ENCODE measurements at regions not wholly inside any gene's neighbourhood (a gene's known extent, or its start where the extent isn't known, plus 50 kb on each side); places are given as distances from the start of the nearest gene placed in this dataset.
A peak's percentile ranks its signal among the peaks of the same experiment; 100 is the strongest.

DNA sequence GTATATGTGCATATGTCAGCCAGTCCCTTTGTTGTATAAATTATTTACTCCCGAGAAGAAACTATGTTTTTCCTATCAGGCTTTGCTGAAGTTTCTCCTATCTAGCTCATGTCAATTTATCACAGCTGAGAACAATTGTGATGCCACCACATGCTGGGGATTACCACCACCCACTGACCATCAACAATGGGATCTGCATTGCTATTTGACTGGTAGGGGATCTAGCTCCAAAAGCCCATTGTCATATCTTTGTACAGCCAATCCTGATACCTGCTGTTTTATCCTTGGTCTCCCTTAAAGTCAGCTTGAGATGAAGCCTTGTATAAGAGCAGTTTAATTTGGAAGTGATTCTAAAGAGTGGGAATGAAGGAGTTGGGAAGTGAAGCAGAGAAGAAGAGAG is 53.9 kb upstream of the KCNN2 start (continued):
- TF ChIP-seq, protein P1, sequence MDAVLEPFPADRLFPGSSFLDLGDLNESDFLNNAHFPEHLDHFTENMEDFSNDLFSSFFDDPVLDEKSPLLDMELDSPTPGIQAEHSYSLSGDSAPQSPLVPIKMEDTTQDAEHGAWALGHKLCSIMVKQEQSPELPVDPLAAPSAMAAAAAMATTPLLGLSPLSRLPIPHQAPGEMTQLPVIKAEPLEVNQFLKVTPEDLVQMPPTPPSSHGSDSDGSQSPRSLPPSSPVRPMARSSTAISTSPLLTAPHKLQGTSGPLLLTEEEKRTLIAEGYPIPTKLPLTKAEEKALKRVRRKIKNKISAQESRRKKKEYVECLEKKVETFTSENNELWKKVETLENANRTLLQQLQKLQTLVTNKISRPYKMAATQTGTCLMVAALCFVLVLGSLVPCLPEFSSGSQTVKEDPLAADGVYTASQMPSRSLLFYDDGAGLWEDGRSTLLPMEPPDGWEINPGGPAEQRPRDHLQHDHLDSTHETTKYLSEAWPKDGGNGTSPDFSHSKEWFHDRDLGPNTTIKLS (IDR thresholded peaks at IDR 0.05; ENCODE audit: borderline replicate concordance, low read depth) = no peak
- TF ChIP-seq ZC3H4 (CRISPR knock-in tag; IDR thresholded peaks at IDR 0.05; ENCODE audit: borderline replicate concordance) (no peak), POLR2H (tag; IDR thresholded peaks at IDR 0.05; ENCODE audit: low read depth) (no peak), SETDB1 (IDR thresholded peaks at IDR 0.05; ENCODE audit: low read length) (no peak)
- TF ChIP-seq, protein P2, sequence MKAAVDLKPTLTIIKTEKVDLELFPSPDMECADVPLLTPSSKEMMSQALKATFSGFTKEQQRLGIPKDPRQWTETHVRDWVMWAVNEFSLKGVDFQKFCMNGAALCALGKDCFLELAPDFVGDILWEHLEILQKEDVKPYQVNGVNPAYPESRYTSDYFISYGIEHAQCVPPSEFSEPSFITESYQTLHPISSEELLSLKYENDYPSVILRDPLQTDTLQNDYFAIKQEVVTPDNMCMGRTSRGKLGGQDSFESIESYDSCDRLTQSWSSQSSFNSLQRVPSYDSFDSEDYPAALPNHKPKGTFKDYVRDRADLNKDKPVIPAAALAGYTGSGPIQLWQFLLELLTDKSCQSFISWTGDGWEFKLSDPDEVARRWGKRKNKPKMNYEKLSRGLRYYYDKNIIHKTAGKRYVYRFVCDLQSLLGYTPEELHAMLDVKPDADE (conservative IDR thresholded peaks at IDR 0.05; ENCODE audit: control insufficient read depth, low read depth, low read length) = no peak

DNA sequence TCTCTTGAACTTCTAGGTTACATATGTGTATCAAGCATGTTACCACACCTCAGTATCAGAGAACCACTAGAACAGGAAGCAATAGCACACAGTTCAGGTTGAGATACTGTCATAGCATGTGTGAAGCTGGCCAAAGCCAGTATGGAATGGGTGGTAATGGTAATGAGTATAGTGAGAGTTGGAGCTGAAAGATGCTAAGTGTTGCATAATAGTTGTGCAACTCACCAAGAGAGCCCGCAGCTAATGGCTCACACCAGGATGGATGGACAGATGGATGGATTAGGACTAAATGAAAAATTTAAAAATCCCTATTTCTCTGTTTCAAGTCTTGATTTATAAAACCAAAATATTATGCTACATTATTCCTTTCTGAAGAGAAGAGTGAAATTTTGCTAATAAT is 53.4 kb upstream of the KCNN2 start:
- H3K27me3 ChIP-seq (ENCODE audit: control insufficient read depth in 2 of 2, insufficient read depth in 2 of 2, low read length in 2 of 2) = no peaks in the 10 kb centered on the region
- ChIA-PET POLR2A (no interaction called here), CTCF (ENCODE audit: low intra/inter-chr PET ratio) (no interaction called here)
- no peaks in the 10 kb centered on the region for H3K9me3 ChIP-seq (replicated peaks; ENCODE audit: control insufficient read depth, insufficient read depth, low read depth, low read length)
- H3K9ac ChIP-seq (ENCODE audit: insufficient read depth in 1 of 2, low read depth in 2 of 2, low read length in 2 of 2) = no peak overlapping the region
- H3K36me3 ChIP-seq (ENCODE audit: control insufficient read depth, insufficient read depth, low read length) = no peaks in the 10 kb centered on the region
- TF ChIP-seq ELF2 (CRISPR knock-in tag; IDR thresholded peaks at IDR 0.05) (no peak), CEBPB (tag; IDR thresholded peaks at IDR 0.05) (peak; percentile 43; the same call in 1 of the 2 replicates), PTTG1 (tag; IDR thresholded peaks at IDR 0.05; ENCODE audit: low read depth) (no peak), CEBPG (CRISPR knock-in tag; IDR thresholded peaks at IDR 0.05) (no peak), CEBPG (tag; conservative IDR thresholded peaks at IDR 0.05 in 1 of 2, IDR thresholded peaks at IDR 0.05 in 1 of 2) (peak in 1 of 2 experiments; percentile 27; a peak in 1 of 4 replicates), PTRF (tag; IDR thresholded peaks at IDR 0.05) (no peak)
- TF ChIP-seq, protein P3, sequence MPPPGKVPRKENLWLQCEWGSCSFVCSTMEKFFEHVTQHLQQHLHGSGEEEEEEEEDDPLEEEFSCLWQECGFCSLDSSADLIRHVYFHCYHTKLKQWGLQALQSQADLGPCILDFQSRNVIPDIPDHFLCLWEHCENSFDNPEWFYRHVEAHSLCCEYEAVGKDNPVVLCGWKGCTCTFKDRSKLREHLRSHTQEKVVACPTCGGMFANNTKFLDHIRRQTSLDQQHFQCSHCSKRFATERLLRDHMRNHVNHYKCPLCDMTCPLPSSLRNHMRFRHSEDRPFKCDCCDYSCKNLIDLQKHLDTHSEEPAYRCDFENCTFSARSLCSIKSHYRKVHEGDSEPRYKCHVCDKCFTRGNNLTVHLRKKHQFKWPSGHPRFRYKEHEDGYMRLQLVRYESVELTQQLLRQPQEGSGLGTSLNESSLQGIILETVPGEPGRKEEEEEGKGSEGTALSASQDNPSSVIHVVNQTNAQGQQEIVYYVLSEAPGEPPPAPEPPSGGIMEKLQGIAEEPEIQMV (tag; conservative IDR thresholded peaks at IDR 0.05; ENCODE audit: low read depth) = no peak
- H3K4me1 ChIP-seq (replicated peaks in 1 of 2; ENCODE audit: control insufficient read depth in 2 of 2, insufficient read depth in 2 of 2, low read length in 2 of 2) = no peaks in the 10 kb centered on the region
- H2AFZ ChIP-seq (ENCODE audit: low read depth, low read length) = no peak overlapping the region
- BruUV-seq (replicated peaks) = no TSS peak
- H3K4me2 ChIP-seq (ENCODE audit: insufficient read depth, low read length) = no peak overlapping the region
- H3K4me3 ChIP-seq = no peak overlapping the region
- no peaks in the 10 kb centered on the region for H3K9me1 ChIP-seq (ENCODE audit: control insufficient read depth, insufficient read depth, low read length)
- DNase-seq (ENCODE audit: extremely low read depth in 1 of 4, low spot score in 3 of 4) (no peak), FAIRE-seq (no peak), ATAC-seq (no peak)
- no peaks in the 10 kb centered on the region for H3K79me2 ChIP-seq (ENCODE audit: control insufficient read depth, insufficient read depth, low read length)
- 9% methylated on average over 1 of the region's 1 CpG for WGBS (ENCODE audit: insufficient coverage, low coverage, missing lambda C conversion rate)
- intact Hi-C loops (cut with micrococcal nuclease) = no loop called here
- in situ Hi-C loops (cut with MboI) = no loop called here
- no peaks in the 10 kb centered on the region for H4K20me1 ChIP-seq (replicated peaks; ENCODE audit: control insufficient read depth, insufficient read depth, low read length)
- H3K27ac ChIP-seq (ENCODE audit: extremely low read depth, low read depth, low read length) = no peak overlapping the region
